ENCODE measurements at regions not wholly inside any gene's neighbourhood (a gene's known extent, or its start where the extent isn't known, plus 50 kb on each side); places are given as distances from the start of the nearest gene placed in this dataset.

DNA sequence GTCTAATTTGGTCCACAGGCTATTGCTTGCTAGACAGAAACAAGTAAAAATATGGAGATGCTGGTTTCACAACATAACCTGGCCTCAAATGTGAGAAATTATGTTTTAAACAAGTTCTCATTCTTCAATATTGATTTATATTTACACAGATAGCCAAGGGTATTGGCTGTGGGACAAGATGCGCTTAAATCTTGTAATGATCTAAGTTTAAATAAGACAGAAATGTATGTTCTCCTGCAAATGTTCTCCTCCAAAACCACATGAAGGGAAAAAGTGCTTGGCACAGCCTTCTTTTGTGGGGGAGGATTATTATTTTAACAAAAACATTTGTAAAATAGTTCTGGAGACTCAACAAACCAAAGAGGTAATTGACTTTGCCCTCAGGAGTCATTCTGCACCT is 356.0 kb downstream of the DMAC1 start:
- Histone ChIP-seq H3K4me1 (no peaks in the 10 kb centered on the region), H3K4me2 (ENCODE audit: low read length) (no peak overlapping the region), H3K9ac (no peak overlapping the region), H2AFZ (no peak overlapping the region), H3K9me3 (ENCODE audit: control insufficient read depth, low read length) (no peaks in the 10 kb centered on the region), H3K36me3 (ENCODE audit: control insufficient read depth, insufficient read depth, low read length) (no peaks in the 10 kb centered on the region), H3K27ac (no peak overlapping the region), H3K79me2 (no peaks in the 10 kb centered on the region), H3K27me3 (ENCODE audit: control insufficient read depth, insufficient read depth, low read length) (no peaks in the 10 kb centered on the region), H3K4me3 (ENCODE audit: low read depth, low read length) (no peak overlapping the region)
- TF ChIP-seq CTCF (IDR thresholded peaks at IDR 0.05) = no peak

GRCh38 chr9:7439355-7439995 is 360.1 kb downstream of the DMAC1 start:
- Histone ChIP-seq H3K27ac (no peak overlapping the region), H2AFZ (no peak overlapping the region), H3K79me2 (no peaks in the 10 kb centered on the region), H3K4me3 (ENCODE audit: low read depth, low read length) (no peak overlapping the region), H3K9ac (no peak overlapping the region), H3K27me3 (ENCODE audit: control insufficient read depth, insufficient read depth, low read length) (no peaks in the 10 kb centered on the region), H3K36me3 (ENCODE audit: control insufficient read depth, insufficient read depth, low read length) (no peaks in the 10 kb centered on the region), H3K4me1 (no peaks in the 10 kb centered on the region), H3K4me2 (ENCODE audit: low read length) (no peak overlapping the region), H3K9me3 (ENCODE audit: control insufficient read depth, low read length) (no peaks in the 10 kb centered on the region)
- TF ChIP-seq CTCF (IDR thresholded peaks at IDR 0.05) = no peak

GRCh38 chr9:7436754-7437153 is 362.8 kb downstream of the DMAC1 start:
- Histone ChIP-seq H3K79me2 (no peaks in the 10 kb centered on the region), H3K4me3 (ENCODE audit: low read depth, low read length) (no peak overlapping the region), H3K27ac (no peak overlapping the region), H3K9me3 (ENCODE audit: control insufficient read depth, low read length) (no peaks in the 10 kb centered on the region), H2AFZ (no peak overlapping the region), H3K27me3 (ENCODE audit: control insufficient read depth, insufficient read depth, low read length) (no peaks in the 10 kb centered on the region), H3K4me2 (ENCODE audit: low read length) (no peak overlapping the region), H3K9ac (no peak overlapping the region), H3K36me3 (ENCODE audit: control insufficient read depth, insufficient read depth, low read length) (no peaks in the 10 kb centered on the region), H3K4me1 (no peaks in the 10 kb centered on the region)
- TF ChIP-seq CTCF (IDR thresholded peaks at IDR 0.05) = no peak

DNA sequence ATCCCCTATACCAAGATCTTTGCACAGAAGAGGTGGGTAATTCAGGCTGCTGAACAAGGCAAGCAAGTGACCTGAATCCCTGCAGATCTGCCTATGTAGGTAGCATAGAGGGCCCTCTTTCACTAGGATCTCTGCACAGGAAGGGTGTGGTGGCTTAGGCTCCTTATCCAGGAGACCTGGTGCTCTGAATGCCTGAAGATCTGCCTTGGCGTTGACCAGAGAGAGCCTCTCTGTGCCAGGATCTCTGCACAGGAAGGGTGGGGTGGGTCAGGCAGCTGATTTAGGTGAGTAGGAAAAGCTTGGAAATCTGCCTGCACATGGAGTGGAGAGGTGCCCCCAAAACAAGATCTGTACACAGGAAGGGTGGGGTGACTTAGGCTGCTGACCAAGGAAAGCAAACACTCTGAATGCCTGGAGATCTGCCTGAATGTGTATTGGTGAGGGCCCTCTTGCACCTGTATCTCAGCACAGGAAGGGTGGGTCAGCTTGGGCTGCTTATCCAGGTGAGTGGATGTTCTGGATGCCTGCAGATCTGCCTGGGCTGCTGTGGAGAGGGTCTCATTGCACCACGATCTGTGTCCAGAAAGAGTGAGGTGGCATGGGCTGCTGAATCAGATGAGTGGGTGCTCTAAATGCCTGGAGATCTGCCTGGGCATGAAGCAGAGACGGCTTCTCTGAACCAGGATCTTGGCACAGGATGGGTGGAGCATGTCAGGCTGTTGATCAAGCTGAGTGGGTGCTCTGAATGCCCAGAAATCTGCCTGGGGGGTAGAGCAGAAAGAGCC is 365.9 kb downstream of the DMAC1 start:
- Histone ChIP-seq H3K4me1 (no peaks in the 10 kb centered on the region), H3K9me3 (ENCODE audit: control insufficient read depth, low read length) (no peaks in the 10 kb centered on the region), H3K36me3 (ENCODE audit: control insufficient read depth, insufficient read depth, low read length) (no peaks in the 10 kb centered on the region), H3K9ac (no peak overlapping the region), H3K4me2 (ENCODE audit: low read length) (no peak overlapping the region), H3K27me3 (ENCODE audit: control insufficient read depth, insufficient read depth, low read length) (no peaks in the 10 kb centered on the region), H3K79me2 (no peaks in the 10 kb centered on the region), H3K4me3 (ENCODE audit: low read depth, low read length) (no peak overlapping the region), H2AFZ (no peak overlapping the region), H3K27ac (no peak overlapping the region)
- no peak for TF ChIP-seq CTCF (IDR thresholded peaks at IDR 0.05)
